H1 (cell line): ENCODE measurements at regions not wholly inside any gene's neighbourhood (a gene's known extent, or its start where the extent isn't known, plus 50 kb on each side); places are given as distances from the start of the nearest gene placed in this dataset.
A peak's percentile ranks its signal among the peaks of the same experiment; 100 is the strongest.

Experiments used
- CTCF ChIA-PET: fragments of 300-600 bp; sonication (Branson Sonifier 250); formaldehyde crosslinking; loops from one replicate; lab custom pipeline; 2021; ENCODE audit not compliant: partially characterized antibody; lab: Charles Lee
- POLR2A ChIA-PET: fragments of 300-600 bp; sonication (Branson Sonifier 250); formaldehyde crosslinking; loops from one replicate; lab custom pipeline; 2021; ENCODE audit warnings: inconsistent platforms; ENCODE audit not compliant: partially characterized antibody; lab: Charles Lee
- DNase-seq, 2 experiments: peaks; one replicate each; pipeline versions ENCODE4 v3.0.0 to v3.0.0-alpha.2; 2010 to 2022; ENCODE audit warnings: low spot score in 2 of 2, low read depth in 1 of 2, mixed read lengths in 1 of 2
- FAIRE-seq: peaks from 2 replicates; lab custom pipeline; 2011; peaks lifted over from hg19 to GRCh38; lab: Jason Lieb, UNC
- H2AFZ ChIP-seq: 2 replicates; pipeline ENCODE4 v1.8.1; 2012; ENCODE audit warnings: low read length, inconsistent platforms
- H2AK5ac ChIP-seq: 2 replicates; pipeline ENCODE4 v1.6.1; 2013; ENCODE audit warnings: low read depth, low read length
- H2BK120ac ChIP-seq: replicated peaks from 2 replicates; pipeline ENCODE3; 2013; ENCODE audit warnings: low read depth, low read length, inconsistent platforms
- H2BK12ac ChIP-seq: 2 replicates; pipeline ENCODE4 v1.6.1; 2013; ENCODE audit warnings: low read depth, low read length
- H2BK15ac ChIP-seq: 2 replicates; pipeline ENCODE4 v1.6.1; 2013; ENCODE audit warnings: low read length
- H2BK20ac ChIP-seq: 2 replicates; pipeline ENCODE4 v1.6.1; 2013; ENCODE audit warnings: low read length
- H2BK5ac ChIP-seq: 2 replicates; pipeline ENCODE4 v1.6.1; 2013; ENCODE audit warnings: low read depth, low read length
- H3K14ac ChIP-seq: 2 replicates; pipeline ENCODE4 v1.6.1; 2013; ENCODE audit warnings: inconsistent platforms; ENCODE audit not compliant: insufficient read length
- H3K18ac ChIP-seq: 2 replicates; pipeline ENCODE4 v1.6.1; 2013; ENCODE audit warnings: low read length; ENCODE audit errors: extremely low read depth
- H3K23ac ChIP-seq: 2 replicates; pipeline ENCODE4 v1.6.1; 2013; ENCODE audit warnings: inconsistent platforms; ENCODE audit not compliant: insufficient read length
- H3K23me2 ChIP-seq: 2 replicates; pipeline ENCODE4 v1.6.1; 2013; ENCODE audit warnings: low read depth, low read length
- H3K27ac ChIP-seq: 2 replicates; pipeline ENCODE4 v1.6.1; 2011; ENCODE audit warnings: low read depth, low read length, inconsistent platforms
- H3K27me3 ChIP-seq, 4 experiments: replicated peaks in 1 of 4; 1 replicate in 1 of 4; 2 replicates in 3 of 4; pipeline versions ENCODE4 v1.6.1 to v1.8.1; 2011 to 2013; ENCODE audit warnings: low read length in 3 of 4, mild to moderate bottlenecking in 3 of 4, inconsistent platforms in 2 of 4, mixed read lengths in 2 of 4, moderate library complexity in 1 of 4; ENCODE audit not compliant: control insufficient read depth in 3 of 4, insufficient read depth in 3 of 4; ENCODE audit errors: extremely low read depth in 1 of 4
- H3K36me3 ChIP-seq, 4 experiments: 2 replicates each; pipeline versions ENCODE4 v1.6.1 to v1.8.1; 2011 to 2013; ENCODE audit warnings: mild to moderate bottlenecking in 4 of 4, low read length in 3 of 4, moderate library complexity in 2 of 4, control low read depth in 1 of 4, inconsistent platforms in 1 of 4; ENCODE audit not compliant: insufficient read depth in 4 of 4, control insufficient read depth in 2 of 4
- H3K4ac ChIP-seq: replicated peaks from 2 replicates; pipeline ENCODE3; 2013; ENCODE audit warnings: low read length, low read depth, mixed read lengths, inconsistent platforms; ENCODE audit not compliant: insufficient read length
- H3K4me1 ChIP-seq, 4 experiments: replicated peaks in 1 of 4; 1 replicate in 1 of 4; 2 replicates in 3 of 4; pipeline versions ENCODE4 v1.6.1 to v1.8.1; 2011 to 2013; ENCODE audit warnings: low read length in 3 of 4, inconsistent platforms in 2 of 4, mixed read lengths in 1 of 4; ENCODE audit not compliant: insufficient read depth in 4 of 4, control insufficient read depth in 3 of 4
- H3K4me2 ChIP-seq, 2 experiments: 2 replicates each; pipeline versions ENCODE4 v1.6.1 to v1.8.1; 2011 to 2013; ENCODE audit warnings: low read depth in 2 of 2, low read length in 2 of 2, control low read depth in 1 of 2, inconsistent platforms in 1 of 2, mild to moderate bottlenecking in 1 of 2; ENCODE audit not compliant: insufficient read depth in 1 of 2
- H3K4me3 ChIP-seq, 4 experiments: fragments of 200-600, 300-600 bp in 1 of 4; sonication (generic), shearing (Covaris generic), sonication (Bioruptor Twin) in 1 of 4; 2 replicates each; pipeline versions ENCODE4 v1.5.1 to v1.8.1; 2011 to 2016; ENCODE audit warnings: low read length in 4 of 4, low read depth in 3 of 4, control low read depth in 2 of 4, inconsistent platforms in 2 of 4, mild to moderate bottlenecking in 2 of 4, mixed read lengths in 1 of 4, moderate library complexity in 1 of 4; ENCODE audit not compliant: insufficient read depth in 2 of 4; ENCODE audit errors: extremely low read depth in 1 of 4
- H3K56ac ChIP-seq: replicated peaks from 2 replicates; pipeline ENCODE3; 2013; ENCODE audit warnings: low read depth, mild to moderate bottlenecking, mixed read lengths, low read length, inconsistent platforms; ENCODE audit not compliant: insufficient read length
- H3K79me1 ChIP-seq: 2 replicates; pipeline ENCODE4 v1.6.1; 2013; ENCODE audit warnings: low read depth, low read length, control low read depth
- H3K79me2 ChIP-seq, 2 experiments: 2 replicates each; pipeline versions ENCODE4 v1.6.1 to v1.8.1; 2012 to 2013; ENCODE audit warnings: low read length in 2 of 2, mild to moderate bottlenecking in 2 of 2, inconsistent platforms in 1 of 2; ENCODE audit not compliant: insufficient read depth in 2 of 2, control insufficient read depth in 1 of 2
- H3K9ac ChIP-seq, 4 experiments: replicated peaks in 1 of 4; 1 replicate in 1 of 4; 2 replicates in 3 of 4; pipeline versions ENCODE4 v1.6.1 to v1.8.1; 2011 to 2013; ENCODE audit warnings: low read depth in 3 of 4, low read length in 3 of 4, control low read depth in 2 of 4, mild to moderate bottlenecking in 2 of 4, moderate library complexity in 2 of 4, inconsistent platforms in 1 of 4; ENCODE audit errors: extremely low read depth in 1 of 4
- H3K9me3 ChIP-seq, 2 experiments: 2 replicates each; pipeline versions ENCODE4 v1.6.1 to v1.8.1; 2012 to 2013; ENCODE audit warnings: mild to moderate bottlenecking in 2 of 2, moderate library complexity in 2 of 2, control low read depth in 1 of 2, inconsistent platforms in 1 of 2, low read depth in 1 of 2, low read length in 1 of 2, mixed read lengths in 1 of 2; ENCODE audit not compliant: insufficient read depth in 2 of 2
- H4K20me1 ChIP-seq, 2 experiments: replicated peaks in 1 of 2; 2 replicates each; pipeline versions ENCODE3 to v1.8.1; 2011 to 2013; ENCODE audit warnings: inconsistent platforms in 2 of 2, low read length in 2 of 2, mild to moderate bottlenecking in 1 of 2; ENCODE audit not compliant: insufficient read depth in 2 of 2, control insufficient read depth in 1 of 2
- H4K5ac ChIP-seq: 2 replicates; pipeline ENCODE4 v1.6.1; 2013; ENCODE audit warnings: low read length, low read depth, mixed read lengths, inconsistent platforms; ENCODE audit not compliant: insufficient read length
- H4K8ac ChIP-seq: 2 replicates; pipeline ENCODE4 v1.8.0; 2013; ENCODE audit warnings: mild to moderate bottlenecking, moderate library complexity, low read length, inconsistent platforms; ENCODE audit not compliant: insufficient read depth; ENCODE audit errors: extremely low read depth
- H4K91ac ChIP-seq: replicated peaks from 2 replicates; pipeline ENCODE3; 2013; ENCODE audit warnings: low read length, mixed read lengths, inconsistent platforms; ENCODE audit not compliant: insufficient read length
- EP300 ChIP-seq, 2 experiments: IDR thresholded peaks; 1 replicate in 1 of 2; 2 replicates in 1 of 2; pipeline ENCODE4 v1.6.1; 2011 to 2012; ENCODE audit warnings: low read depth in 2 of 2, low read length in 2 of 2, mild to moderate bottlenecking in 2 of 2, borderline replicate concordance in 1 of 2, inconsistent platforms in 1 of 2, moderate library complexity in 1 of 2
- HDAC6 ChIP-seq: IDR thresholded peaks from one replicate; pipeline ENCODE4 v1.7.1; 2012; ENCODE audit warnings: low read depth, mild to moderate bottlenecking, inconsistent platforms, low read length, moderate library complexity
- SAP30 ChIP-seq: fragments of 300-600 bp; sonication (generic); IDR thresholded peaks from 2 replicates; pipeline ENCODE4 v1.7.1; 2012; ENCODE audit warnings: low read length, moderate library complexity, mild to moderate bottlenecking, inconsistent platforms; ENCODE audit not compliant: insufficient read depth, insufficient replicate concordance
- WGBS, 2 experiments: shearing (Covaris generic) in 1 of 2; methylation state at CpG; one replicate each; pipeline versions ENCODE4 v1.1.6 to v1.1.7; 2013 to 2015; ENCODE audit warnings: low lambda C conversion rate in 2 of 2, mixed read lengths in 2 of 2, inconsistent platforms in 1 of 2, low coverage in 1 of 2, missing lambda C conversion rate in 1 of 2; ENCODE audit not compliant: insufficient replicate concordance in 2 of 2, insufficient coverage in 1 of 2, insufficient read length in 1 of 2; ENCODE audit errors: extremely low coverage in 1 of 2, missing lambda C conversion rate in 1 of 2; 5-methylcytosine and 5-hydroxymethylcytosine counted together
- TF ChIP-seq, protein P1 (sequence below): IDR thresholded peaks from 2 replicates; pipeline ENCODE4 v1.6.1; 2011; ENCODE audit warnings: low read length, improper control_type of control experiment

GRCh38 chrX:155767876-155768769 lies 113.0 kb upstream of the VAMP7 start:
- no peak overlapping the region for H3K27ac ChIP-seq
- FAIRE-seq (peak; percentile 63), DNase-seq (no peak)
- H3K27me3 ChIP-seq: no peaks in the 10 kb centered on the region
- no peaks in the 10 kb centered on the region for H4K20me1 ChIP-seq
- WGBS, 2 experiments: 39% methylated on average over 24 of the region's 24 CpGs; no CpG with 5 or more reads in 1 of the 2 experiments
- CTCF ChIA-PET: no interaction called here
- H2BK15ac ChIP-seq: 0 out of 2 replicates have a peak overlapping the region, but pooled peaks have one; percentile 12
- peak overlapping the region; percentile 4 to 68 (median 42) for H3K4me3 ChIP-seq
- no peak overlapping the region for H3K23ac ChIP-seq
- TF ChIP-seq, protein P1, sequence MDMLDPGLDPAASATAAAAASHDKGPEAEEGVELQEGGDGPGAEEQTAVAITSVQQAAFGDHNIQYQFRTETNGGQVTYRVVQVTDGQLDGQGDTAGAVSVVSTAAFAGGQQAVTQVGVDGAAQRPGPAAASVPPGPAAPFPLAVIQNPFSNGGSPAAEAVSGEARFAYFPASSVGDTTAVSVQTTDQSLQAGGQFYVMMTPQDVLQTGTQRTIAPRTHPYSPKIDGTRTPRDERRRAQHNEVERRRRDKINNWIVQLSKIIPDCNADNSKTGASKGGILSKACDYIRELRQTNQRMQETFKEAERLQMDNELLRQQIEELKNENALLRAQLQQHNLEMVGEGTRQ: no peak
- TF ChIP-seq SAP30 (peak; percentile 28), EP300 (IDR thresholded peaks at IDR 0.05; ENCODE audit: borderline replicate concordance in 1 of 2, low read depth in 2 of 2, low read length in 2 of 2) (no peak), HDAC6 (no peak)
- peak overlapping the region; percentile 48 to 74 for H3K4me2 ChIP-seq
- H3K4me1 ChIP-seq: peaks cover 0 to 7% (median 1%) of the 10 kb centered on the region in 4 experiments; a peak in 2 of 7 replicates
- no peak overlapping the region for H3K18ac ChIP-seq
- no peak overlapping the region for H3K9ac ChIP-seq
- POLR2A ChIA-PET: no interaction called here
- H4K91ac ChIP-seq: peak overlapping the region; percentile 1
- no peaks in the 10 kb centered on the region for H3K79me1 ChIP-seq
- H2BK20ac ChIP-seq: no peak overlapping the region
- H4K5ac ChIP-seq: no peak overlapping the region
- H2BK120ac ChIP-seq: no peak overlapping the region
- no peak overlapping the region for H3K56ac ChIP-seq
- H2AK5ac ChIP-seq: no peak overlapping the region
- no peak overlapping the region for H3K4ac ChIP-seq
- H2AFZ ChIP-seq: no peak overlapping the region
- no peak overlapping the region for H4K8ac ChIP-seq
- H2BK5ac ChIP-seq: no peak overlapping the region
- H3K36me3 ChIP-seq: no peaks in the 10 kb centered on the region
- H3K23me2 ChIP-seq: peaks cover 5% of the 10 kb centered on the region; the same call in 1 of the 2 replicates
- peak overlapping the region; percentile 46; the same call in 1 of the 2 replicates for H2BK12ac ChIP-seq
- H3K79me2 ChIP-seq: no peaks in the 10 kb centered on the region
- no peak overlapping the region for H3K14ac ChIP-seq
- H3K9me3 ChIP-seq: peaks cover 6 to 42% of the 10 kb centered on the region in 2 experiments; a peak in 3 of 4 replicates
